ENCODE measurements at regions not wholly inside any gene's neighbourhood (a gene's known extent, or its start where the extent isn't known, plus 50 kb on each side); places are given as distances from the start of the nearest gene placed in this dataset.
A peak's percentile ranks its signal among the peaks of the same experiment; 100 is the strongest.

- peak; percentile 79 to 92 for DNase-seq (ENCODE audit: low read depth in 1 of 2, low spot score in 2 of 2)
- Histone ChIP-seq H3K27ac (peak overlapping the region; percentile 6; the same call in 1 of the 2 replicates), H3K36me3 (no peaks in the 10 kb centered on the region), H3K4me3 (no peak overlapping the region), H3K9me3 (replicated peaks) (no peaks in the 10 kb centered on the region), H3K27me3 (replicated peaks) (no peaks in the 10 kb centered on the region), H3K4me1 (replicated peaks) (peaks cover 32% of the 10 kb centered on the region)
These were observed 52.7 kb upstream of the ERCC6L2 start for GRCh38 chr9:95822583-95823431.

DNA sequence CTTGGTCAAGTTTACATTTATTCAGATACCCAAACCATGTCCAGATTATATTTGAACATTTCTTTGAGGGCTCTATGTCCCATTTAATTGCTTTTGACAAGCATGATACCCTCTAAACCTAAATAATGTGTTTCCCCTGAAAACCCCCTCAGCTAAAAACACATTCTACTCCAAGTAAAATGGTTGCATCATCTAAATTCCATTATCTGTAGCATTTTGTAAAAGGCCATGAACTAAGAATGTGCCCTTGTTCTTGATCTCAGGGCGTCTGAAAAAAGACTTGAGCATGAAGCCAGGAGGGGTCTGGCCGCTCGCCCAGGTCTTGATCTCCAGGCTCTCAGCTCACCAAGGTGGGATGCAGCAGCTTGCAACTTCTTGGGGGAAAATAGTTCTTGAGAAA lies 53.5 kb upstream of the ERCC6L2 start:
- peaks cover 34% of the 10 kb centered on the region for H3K4me1 ChIP-seq (replicated peaks)
- no peak overlapping the region for H3K27ac ChIP-seq
- H3K4me3 ChIP-seq, result no peak overlapping the region
- no peaks in the 10 kb centered on the region for H3K9me3 ChIP-seq (replicated peaks)
- DNase-seq (ENCODE audit: low read depth in 1 of 2, low spot score in 2 of 2), result no peak
- no peaks in the 10 kb centered on the region for H3K36me3 ChIP-seq
- H3K27me3 ChIP-seq (replicated peaks), result no peaks in the 10 kb centered on the region

DNA sequence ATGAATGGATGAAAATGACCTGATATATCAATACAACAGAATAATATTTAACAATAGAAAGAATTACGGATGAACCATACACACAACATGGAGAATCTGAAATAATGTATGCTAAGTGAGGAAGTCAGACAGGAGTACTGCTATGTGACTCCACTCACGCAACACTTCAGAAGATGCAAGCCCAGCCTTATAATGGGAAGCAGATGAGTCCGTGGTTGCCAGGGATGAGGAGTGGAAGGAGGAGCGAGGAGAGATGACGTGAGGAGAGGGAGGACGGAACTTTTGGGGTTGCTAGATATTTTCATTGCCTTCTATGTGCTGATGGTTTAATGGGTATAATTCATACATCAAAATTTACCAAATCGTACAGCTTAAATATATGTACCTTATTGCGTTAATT lies 55.4 kb upstream of the ERCC6L2 start:
- Histone ChIP-seq H3K27me3 (replicated peaks) (no peaks in the 10 kb centered on the region), H3K9me3 (replicated peaks) (no peaks in the 10 kb centered on the region), H3K27ac (no peak overlapping the region), H3K36me3 (no peaks in the 10 kb centered on the region), H3K4me1 (replicated peaks) (peaks cover 40% of the 10 kb centered on the region), H3K4me3 (no peak overlapping the region)
- no peak for DNase-seq (ENCODE audit: low read depth in 1 of 2, low spot score in 2 of 2)

DNA sequence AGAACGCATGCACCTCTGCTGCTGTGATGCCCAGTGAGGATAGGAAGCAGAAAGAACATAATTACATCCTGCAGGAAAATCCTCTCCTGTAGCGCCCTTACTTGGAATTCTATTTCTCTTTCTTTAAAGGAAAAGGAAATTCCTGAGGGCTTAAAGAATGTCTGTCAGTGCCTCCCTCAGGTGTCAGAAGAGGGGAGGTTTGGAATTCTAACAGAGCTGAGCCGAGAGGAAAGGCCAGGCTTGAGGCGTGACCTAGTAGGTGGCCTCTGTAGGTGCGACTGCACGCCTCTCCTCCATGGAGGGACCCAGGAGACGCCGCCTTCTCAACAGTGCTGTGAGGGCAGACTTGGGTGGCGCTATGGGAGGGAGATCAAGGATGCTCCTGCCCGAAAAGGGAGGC lies 55.9 kb upstream of the ERCC6L2 start:
- Histone ChIP-seq H3K36me3 (no peaks in the 10 kb centered on the region), H3K27me3 (replicated peaks) (no peaks in the 10 kb centered on the region), H3K9me3 (replicated peaks) (no peaks in the 10 kb centered on the region), H3K4me3 (no peak overlapping the region), H3K27ac (no peak overlapping the region), H3K4me1 (replicated peaks) (peaks cover 45% of the 10 kb centered on the region)
- DNase-seq (ENCODE audit: low read depth in 1 of 2, low spot score in 2 of 2), result no peak

DNA sequence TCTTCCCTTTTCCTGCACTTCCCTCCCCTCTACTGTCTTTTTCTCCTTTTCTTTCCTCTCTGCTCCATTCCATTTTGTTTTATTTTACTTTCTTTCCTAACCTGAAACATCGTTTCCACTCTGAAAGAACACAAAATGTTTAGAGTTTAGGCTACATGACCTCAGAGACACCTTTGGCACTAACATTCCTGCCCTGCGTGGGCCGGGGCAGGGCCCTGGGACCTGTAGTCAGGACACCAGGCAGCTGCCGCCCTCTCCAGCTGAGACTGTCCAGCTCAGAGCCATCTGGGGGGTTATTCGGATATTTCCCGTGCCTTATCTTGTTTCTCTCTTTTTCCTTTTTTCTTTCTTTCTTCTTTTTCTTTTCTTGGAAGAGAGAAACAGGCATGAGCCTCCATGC lies 58.3 kb upstream of the ERCC6L2 start:
- no peaks in the 10 kb centered on the region for H3K9me3 ChIP-seq (replicated peaks)
- no peak for DNase-seq (ENCODE audit: low read depth in 1 of 2, low spot score in 2 of 2)
- no peaks in the 10 kb centered on the region for H3K27me3 ChIP-seq (replicated peaks)
- H3K27ac ChIP-seq, result no peak overlapping the region
- H3K4me1 ChIP-seq (replicated peaks), result peaks cover 42% of the 10 kb centered on the region
- no peaks in the 10 kb centered on the region for H3K36me3 ChIP-seq
- H3K4me3 ChIP-seq, result no peak overlapping the region

- peaks cover 37% of the 10 kb centered on the region for H3K4me1 ChIP-seq (replicated peaks)
- no peaks in the 10 kb centered on the region for H3K36me3 ChIP-seq
- no peak overlapping the region for H3K27ac ChIP-seq
- DNase-seq (ENCODE audit: low read depth in 1 of 2, low spot score in 2 of 2), result no peak
- no peak overlapping the region for H3K4me3 ChIP-seq
- no peaks in the 10 kb centered on the region for H3K27me3 ChIP-seq (replicated peaks)
- no peaks in the 10 kb centered on the region for H3K9me3 ChIP-seq (replicated peaks)
These were observed 58.8 kb upstream of the ERCC6L2 start for GRCh38 chr9:95816716-95817115.

DNA sequence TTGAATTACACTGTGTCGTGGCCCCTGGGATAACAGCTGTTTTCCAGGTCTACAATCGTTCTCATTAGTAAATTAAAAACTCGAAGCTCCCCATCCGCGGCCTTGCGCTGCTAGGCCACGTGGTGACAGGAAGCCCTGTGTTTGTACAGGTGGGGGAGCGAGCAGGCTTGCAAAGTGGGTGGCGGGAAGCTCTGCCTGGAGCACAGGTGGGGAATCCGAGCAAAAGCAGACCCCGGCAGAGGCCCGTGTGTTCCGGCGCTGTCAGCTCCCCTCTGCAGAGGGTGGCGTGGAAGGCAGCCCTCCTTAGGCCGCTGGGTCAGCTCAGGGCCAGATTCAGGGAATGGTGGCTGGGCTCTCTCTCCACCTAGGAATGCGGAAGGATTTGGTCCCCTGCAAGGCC lies 59.5 kb upstream of the ERCC6L2 start:
- H3K27me3 ChIP-seq (replicated peaks), result no peaks in the 10 kb centered on the region
- no peak overlapping the region for H3K4me3 ChIP-seq
- H3K4me1 ChIP-seq (replicated peaks), result peaks cover 37% of the 10 kb centered on the region
- no peak overlapping the region for H3K27ac ChIP-seq
- DNase-seq (ENCODE audit: low read depth in 1 of 2, low spot score in 2 of 2), result no peak
- no peaks in the 10 kb centered on the region for H3K36me3 ChIP-seq
- no peaks in the 10 kb centered on the region for H3K9me3 ChIP-seq (replicated peaks)

DNA sequence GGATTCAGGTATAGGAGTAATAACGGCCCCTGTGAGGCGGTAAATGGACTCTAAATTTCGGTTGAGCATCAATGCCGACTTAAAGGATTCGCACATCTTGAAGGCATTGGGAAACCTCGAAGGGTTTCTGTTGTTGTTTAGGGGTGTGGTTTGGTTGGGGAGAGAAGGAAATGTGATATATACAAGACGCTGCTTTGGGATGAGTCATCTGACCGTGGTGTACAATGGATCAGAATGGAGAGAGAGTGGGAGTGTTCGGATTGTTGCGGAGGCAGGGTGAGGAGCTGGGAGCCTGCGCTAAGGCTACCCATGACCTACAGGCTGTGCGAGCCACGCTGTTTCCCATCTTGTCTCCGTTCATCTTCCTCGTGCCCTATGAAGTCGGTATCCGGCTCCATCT lies 60.4 kb upstream of the ERCC6L2 start:
- Histone ChIP-seq H3K4me3 (no peak overlapping the region), H3K36me3 (no peaks in the 10 kb centered on the region), H3K27ac (no peak overlapping the region), H3K4me1 (replicated peaks) (peaks cover 37% of the 10 kb centered on the region), H3K27me3 (replicated peaks) (no peaks in the 10 kb centered on the region), H3K9me3 (replicated peaks) (no peaks in the 10 kb centered on the region)
- peak; percentile 88 for DNase-seq (ENCODE audit: low read depth in 1 of 2, low spot score in 2 of 2)

DNA sequence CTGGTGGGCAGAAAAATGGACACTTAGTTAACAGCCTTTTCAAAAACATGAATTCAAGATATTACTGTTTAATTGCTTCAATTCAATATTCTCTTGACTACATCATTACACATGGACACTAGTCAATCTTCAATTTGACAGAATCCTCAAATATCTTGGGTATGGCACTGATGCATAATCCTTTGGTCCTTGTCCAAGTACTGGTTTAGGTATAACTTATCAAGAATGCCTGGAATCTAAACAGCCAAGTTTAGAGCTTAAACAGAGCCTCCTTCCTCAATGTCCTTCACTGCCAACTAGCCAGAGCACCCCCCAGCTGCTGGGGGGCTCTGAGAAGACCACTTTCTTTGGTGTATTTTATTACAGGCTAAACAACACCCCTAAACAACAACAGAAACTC lies 61.6 kb upstream of the ERCC6L2 start:
- Histone ChIP-seq H3K27me3 (replicated peaks) (no peaks in the 10 kb centered on the region), H3K27ac (no peak overlapping the region), H3K4me1 (replicated peaks) (peaks cover 40% of the 10 kb centered on the region), H3K9me3 (replicated peaks) (no peaks in the 10 kb centered on the region), H3K4me3 (no peak overlapping the region), H3K36me3 (no peaks in the 10 kb centered on the region)
- peak in 1 of 2 experiments; percentile 34 for DNase-seq (ENCODE audit: low read depth in 1 of 2, low spot score in 2 of 2)

DNA sequence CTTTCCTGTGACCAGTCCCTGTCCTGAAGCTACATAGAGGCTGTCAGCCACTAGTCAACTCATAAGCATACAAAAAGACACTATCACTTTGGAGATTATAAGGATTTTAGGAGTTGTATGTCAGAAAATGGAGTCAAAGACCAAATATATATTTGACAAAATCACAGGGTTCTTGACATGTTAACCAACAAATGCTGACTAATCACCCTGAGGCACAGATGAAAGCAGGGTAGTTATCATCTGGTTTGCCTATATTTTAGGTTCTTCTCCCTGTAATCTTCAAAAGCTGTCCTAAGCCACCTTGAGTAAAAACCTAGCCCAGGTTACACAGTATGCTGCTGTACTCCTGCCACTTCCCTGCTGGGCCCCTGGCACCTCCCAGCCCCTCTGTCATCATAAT lies 64.7 kb upstream of the ERCC6L2 start:
- no peaks in the 10 kb centered on the region for H3K9me3 ChIP-seq (replicated peaks)
- DNase-seq (ENCODE audit: low read depth in 1 of 2, low spot score in 2 of 2), result no peak
- H3K27me3 ChIP-seq (replicated peaks), result no peaks in the 10 kb centered on the region
- peaks cover 57% of the 10 kb centered on the region for H3K4me1 ChIP-seq (replicated peaks)
- H3K36me3 ChIP-seq, result no peaks in the 10 kb centered on the region
- no peak overlapping the region for H3K27ac ChIP-seq
- no peak overlapping the region for H3K4me3 ChIP-seq

DNA sequence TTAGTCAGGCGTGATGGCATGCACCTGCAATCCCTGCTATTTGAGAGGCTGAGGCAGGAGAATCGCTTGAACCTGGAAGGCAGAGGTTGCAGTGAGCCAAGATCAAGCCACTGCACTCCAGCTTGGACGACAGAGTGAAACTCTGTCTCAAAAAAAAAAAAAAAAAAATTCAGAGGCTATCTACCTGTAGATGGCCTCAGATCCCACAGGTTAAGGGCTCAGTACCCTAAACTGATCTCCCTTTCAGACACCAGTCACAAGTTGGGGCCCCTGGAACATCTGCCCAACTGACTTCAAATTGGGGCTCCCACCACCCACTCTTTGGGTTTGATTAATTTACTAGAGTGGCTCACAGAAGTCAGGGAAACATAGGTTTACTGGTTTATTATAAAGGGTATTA lies 65.4 kb upstream of the ERCC6L2 start:
- Histone ChIP-seq H3K27ac (no peak overlapping the region), H3K27me3 (replicated peaks) (no peaks in the 10 kb centered on the region), H3K36me3 (no peaks in the 10 kb centered on the region), H3K9me3 (replicated peaks) (no peaks in the 10 kb centered on the region), H3K4me3 (no peak overlapping the region), H3K4me1 (replicated peaks) (peaks cover 50% of the 10 kb centered on the region)
- DNase-seq (ENCODE audit: low read depth in 1 of 2, low spot score in 2 of 2), result no peak

DNA sequence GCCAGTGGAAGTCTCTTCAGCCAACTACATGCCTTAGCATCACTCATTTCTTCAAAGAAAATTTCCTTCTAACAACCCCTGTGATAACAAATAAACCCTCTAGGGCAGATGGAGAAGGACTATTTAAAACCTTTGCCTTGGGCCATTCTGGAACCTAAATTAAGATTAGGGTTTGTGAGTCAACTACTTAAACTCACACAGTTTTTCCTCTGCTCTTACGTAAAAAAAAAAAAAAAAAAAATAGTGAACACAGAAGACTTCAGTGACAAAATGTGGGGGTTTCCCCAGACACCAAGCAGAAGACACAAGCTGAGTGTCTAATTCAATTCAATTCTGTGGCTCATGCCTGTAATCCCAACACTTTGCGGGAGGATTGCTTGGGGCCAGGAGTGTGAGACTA lies 65.8 kb upstream of the ERCC6L2 start:
- H3K4me1 ChIP-seq (replicated peaks), result peaks cover 46% of the 10 kb centered on the region
- H3K9me3 ChIP-seq (replicated peaks), result no peaks in the 10 kb centered on the region
- H3K27me3 ChIP-seq (replicated peaks), result no peaks in the 10 kb centered on the region
- H3K4me3 ChIP-seq, result no peak overlapping the region
- DNase-seq (ENCODE audit: low read depth in 1 of 2, low spot score in 2 of 2), result peak in 1 of 2 experiments; percentile 40
- no peak overlapping the region for H3K27ac ChIP-seq
- H3K36me3 ChIP-seq, result no peaks in the 10 kb centered on the region

- Histone ChIP-seq H3K36me3 (no peaks in the 10 kb centered on the region), H3K27me3 (replicated peaks) (no peaks in the 10 kb centered on the region), H3K27ac (no peak overlapping the region), H3K4me1 (replicated peaks) (peaks cover 32% of the 10 kb centered on the region), H3K9me3 (replicated peaks) (no peaks in the 10 kb centered on the region), H3K4me3 (no peak overlapping the region)
- peak in 1 of 2 experiments; percentile 42 for DNase-seq (ENCODE audit: low read depth in 1 of 2, low spot score in 2 of 2)
These were observed 67.5 kb upstream of the ERCC6L2 start for GRCh38 chr9:95808011-95808410.

GRCh38 chr9:95807326-95807947 lies 68.1 kb upstream of the ERCC6L2 start:
- Histone ChIP-seq H3K36me3 (no peaks in the 10 kb centered on the region), H3K4me3 (no peak overlapping the region), H3K4me1 (replicated peaks) (peaks cover 32% of the 10 kb centered on the region), H3K27ac (no peak overlapping the region), H3K9me3 (replicated peaks) (no peaks in the 10 kb centered on the region), H3K27me3 (replicated peaks) (no peaks in the 10 kb centered on the region)
- peak in 1 of 2 experiments; percentile 46 for DNase-seq (ENCODE audit: low read depth in 1 of 2, low spot score in 2 of 2)
